HL-60 (cell line): ENCODE measurements at regions not wholly inside any gene's neighbourhood (a gene's known extent, or its start where the extent isn't known, plus 50 kb on each side); places are given as distances from the start of the nearest gene placed in this dataset.
"Not testable (repeated sequence)": the region's sequence is repeated elsewhere in the genome, so short reads cannot be mapped to it uniquely, and the experiment has no call there.

Source experiments
- DNase-seq, 2 experiments: peaks; one replicate each; pipeline ENCODE4 v3.0.0-alpha.2; 2010 to 2020; ENCODE audit warnings: low read depth in 1 of 2, low spot score in 1 of 2
- H3K27ac ChIP-seq: fragments of 250-450 bp; sonication (Bioruptor Pico); replicated peaks from 2 replicates; pipeline ENCODE4 v1.5.1; 2020; ENCODE audit warnings: mild to moderate bottlenecking, moderate library complexity
- H3K27me3 ChIP-seq: fragments of 250-450 bp; sonication (Bioruptor Pico); 2 replicates; pipeline ENCODE4 v1.5.1; 2021; ENCODE audit warnings: mild to moderate bottlenecking, moderate library complexity; ENCODE audit not compliant: insufficient read depth, poor library complexity, severe bottlenecking
- H3K4me3 ChIP-seq: replicated peaks from 2 replicates; pipeline ENCODE4 v1.5.1; 2011; ENCODE audit warnings: mild to moderate bottlenecking, control low read depth, low read length; ENCODE audit not compliant: insufficient read depth
- GABPA ChIP-seq: IDR thresholded peaks from 2 replicates; pipeline ENCODE4 v1.6.1; 2012; ENCODE audit warnings: low read depth
- POLR2AphosphoS5 ChIP-seq: IDR thresholded peaks from 2 replicates; pipeline ENCODE4 v1.6.1; 2012; ENCODE audit warnings: low read depth
- SPI1 ChIP-seq: IDR thresholded peaks from 2 replicates; pipeline ENCODE4 v1.6.1; 2012; ENCODE audit warnings: low read depth, mild to moderate bottlenecking, borderline replicate concordance
- TF ChIP-seq, protein P1 (sequence below): IDR thresholded peaks from one replicate; pipeline ENCODE4 v1.5.1; 2011; ENCODE audit warnings: low read length, control low read depth, inconsistent platforms; ENCODE audit not compliant: insufficient read depth
- TF ChIP-seq, protein P2 (sequence below): IDR thresholded peaks from 2 replicates; pipeline ENCODE4 v1.6.1; 2012; ENCODE audit warnings: low read depth; ENCODE audit not compliant: insufficient replicate concordance

DNA sequence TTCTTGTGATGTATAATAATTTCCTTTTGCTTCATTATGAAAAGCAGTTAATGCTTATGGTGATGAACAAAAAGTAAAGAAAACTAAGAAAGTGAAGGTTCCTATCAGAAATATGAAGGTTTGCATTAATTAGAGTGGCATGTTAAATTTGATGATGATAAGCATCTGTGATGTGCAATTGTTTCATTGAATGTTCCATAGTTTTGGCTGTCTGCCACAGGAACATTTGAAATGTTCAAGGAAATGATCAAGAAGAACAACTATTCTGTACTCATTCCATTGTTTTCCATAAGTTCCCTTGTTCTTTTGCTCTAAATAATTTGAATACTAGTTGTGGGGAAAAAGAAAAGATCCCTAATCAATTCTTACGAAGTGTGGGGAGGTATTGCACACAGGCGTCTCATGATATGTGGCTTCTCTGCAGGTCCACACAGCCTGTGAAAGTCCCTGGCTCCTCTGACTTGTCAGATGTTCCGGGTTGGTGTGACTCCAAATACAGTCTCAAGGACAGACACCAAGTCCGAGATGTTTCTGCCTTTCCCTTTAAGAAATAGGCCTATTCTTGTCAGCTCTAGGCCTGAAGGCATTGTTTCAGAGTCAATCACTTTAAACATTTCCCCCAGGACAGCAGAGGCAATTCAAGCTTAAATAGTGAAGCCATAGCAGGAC lies 152.6 kb upstream of the MAST4 start:
- Histone ChIP-seq H3K27ac (no peak overlapping the region), H3K4me3 (no peak overlapping the region), H3K27me3 (no peaks in the 10 kb centered on the region)
- TF ChIP-seq, protein P1, sequence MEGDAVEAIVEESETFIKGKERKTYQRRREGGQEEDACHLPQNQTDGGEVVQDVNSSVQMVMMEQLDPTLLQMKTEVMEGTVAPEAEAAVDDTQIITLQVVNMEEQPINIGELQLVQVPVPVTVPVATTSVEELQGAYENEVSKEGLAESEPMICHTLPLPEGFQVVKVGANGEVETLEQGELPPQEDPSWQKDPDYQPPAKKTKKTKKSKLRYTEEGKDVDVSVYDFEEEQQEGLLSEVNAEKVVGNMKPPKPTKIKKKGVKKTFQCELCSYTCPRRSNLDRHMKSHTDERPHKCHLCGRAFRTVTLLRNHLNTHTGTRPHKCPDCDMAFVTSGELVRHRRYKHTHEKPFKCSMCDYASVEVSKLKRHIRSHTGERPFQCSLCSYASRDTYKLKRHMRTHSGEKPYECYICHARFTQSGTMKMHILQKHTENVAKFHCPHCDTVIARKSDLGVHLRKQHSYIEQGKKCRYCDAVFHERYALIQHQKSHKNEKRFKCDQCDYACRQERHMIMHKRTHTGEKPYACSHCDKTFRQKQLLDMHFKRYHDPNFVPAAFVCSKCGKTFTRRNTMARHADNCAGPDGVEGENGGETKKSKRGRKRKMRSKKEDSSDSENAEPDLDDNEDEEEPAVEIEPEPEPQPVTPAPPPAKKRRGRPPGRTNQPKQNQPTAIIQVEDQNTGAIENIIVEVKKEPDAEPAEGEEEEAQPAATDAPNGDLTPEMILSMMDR = no peak
- TF ChIP-seq GABPA (no peak), POLR2AphosphoS5 (no peak), SPI1 (no peak)
- TF ChIP-seq, protein P2, sequence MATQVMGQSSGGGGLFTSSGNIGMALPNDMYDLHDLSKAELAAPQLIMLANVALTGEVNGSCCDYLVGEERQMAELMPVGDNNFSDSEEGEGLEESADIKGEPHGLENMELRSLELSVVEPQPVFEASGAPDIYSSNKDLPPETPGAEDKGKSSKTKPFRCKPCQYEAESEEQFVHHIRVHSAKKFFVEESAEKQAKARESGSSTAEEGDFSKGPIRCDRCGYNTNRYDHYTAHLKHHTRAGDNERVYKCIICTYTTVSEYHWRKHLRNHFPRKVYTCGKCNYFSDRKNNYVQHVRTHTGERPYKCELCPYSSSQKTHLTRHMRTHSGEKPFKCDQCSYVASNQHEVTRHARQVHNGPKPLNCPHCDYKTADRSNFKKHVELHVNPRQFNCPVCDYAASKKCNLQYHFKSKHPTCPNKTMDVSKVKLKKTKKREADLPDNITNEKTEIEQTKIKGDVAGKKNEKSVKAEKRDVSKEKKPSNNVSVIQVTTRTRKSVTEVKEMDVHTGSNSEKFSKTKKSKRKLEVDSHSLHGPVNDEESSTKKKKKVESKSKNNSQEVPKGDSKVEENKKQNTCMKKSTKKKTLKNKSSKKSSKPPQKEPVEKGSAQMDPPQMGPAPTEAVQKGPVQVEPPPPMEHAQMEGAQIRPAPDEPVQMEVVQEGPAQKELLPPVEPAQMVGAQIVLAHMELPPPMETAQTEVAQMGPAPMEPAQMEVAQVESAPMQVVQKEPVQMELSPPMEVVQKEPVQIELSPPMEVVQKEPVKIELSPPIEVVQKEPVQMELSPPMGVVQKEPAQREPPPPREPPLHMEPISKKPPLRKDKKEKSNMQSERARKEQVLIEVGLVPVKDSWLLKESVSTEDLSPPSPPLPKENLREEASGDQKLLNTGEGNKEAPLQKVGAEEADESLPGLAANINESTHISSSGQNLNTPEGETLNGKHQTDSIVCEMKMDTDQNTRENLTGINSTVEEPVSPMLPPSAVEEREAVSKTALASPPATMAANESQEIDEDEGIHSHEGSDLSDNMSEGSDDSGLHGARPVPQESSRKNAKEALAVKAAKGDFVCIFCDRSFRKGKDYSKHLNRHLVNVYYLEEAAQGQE = no peak
- no peak for DNase-seq

DNA sequence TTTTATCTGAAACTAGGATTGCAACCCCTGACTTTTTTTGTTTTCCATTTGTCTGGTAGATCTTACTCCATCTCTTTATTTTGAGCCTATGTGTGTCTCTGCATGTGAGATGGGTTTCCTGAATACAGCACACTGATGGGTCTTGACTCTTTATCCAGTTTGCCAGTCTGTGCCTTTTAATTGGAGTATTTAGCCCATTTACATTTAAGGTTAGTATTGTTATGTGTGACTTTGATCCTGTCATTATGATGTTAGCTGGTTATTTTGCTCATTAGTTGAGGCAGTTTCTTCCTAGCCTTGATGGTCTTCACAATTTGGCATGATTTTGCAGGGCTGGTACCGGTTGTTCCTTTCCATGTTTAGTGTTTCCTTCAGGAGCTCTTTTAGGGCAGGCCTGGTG lies 148.1 kb upstream of the MAST4 start:
- not testable (repeated sequence) for H3K27me3 ChIP-seq, H3K27ac ChIP-seq, H3K4me3 ChIP-seq, DNase-seq

DNA sequence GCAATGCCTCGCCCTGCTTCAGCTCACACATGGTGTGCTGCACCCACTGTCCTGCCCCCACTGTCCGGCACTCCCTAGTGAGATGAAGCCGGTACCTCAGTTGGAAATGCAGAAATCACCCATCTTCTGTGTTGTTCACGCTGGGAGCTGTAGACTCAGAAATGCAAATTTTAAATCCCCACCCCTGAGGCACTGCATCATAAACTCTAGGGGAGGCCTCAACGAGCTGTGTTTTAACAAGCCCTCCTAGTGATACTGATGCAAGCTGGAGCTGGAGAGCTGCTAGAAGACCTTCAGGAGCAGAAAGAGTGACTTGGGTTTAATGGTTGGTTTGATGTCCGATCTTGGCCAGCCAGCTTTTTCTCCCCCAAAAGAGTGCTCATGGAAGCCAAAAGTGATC lies 146.0 kb upstream of the MAST4 start:
- TF ChIP-seq POLR2AphosphoS5 (no peak), GABPA (no peak), SPI1 (no peak)
- TF ChIP-seq, protein P2 = no peak
- TF ChIP-seq, protein P1 = no peak
- H3K27me3 ChIP-seq = no peaks in the 10 kb centered on the region
- DNase-seq = no peak
- no peak overlapping the region for H3K27ac ChIP-seq
- H3K4me3 ChIP-seq = no peak overlapping the region

DNA sequence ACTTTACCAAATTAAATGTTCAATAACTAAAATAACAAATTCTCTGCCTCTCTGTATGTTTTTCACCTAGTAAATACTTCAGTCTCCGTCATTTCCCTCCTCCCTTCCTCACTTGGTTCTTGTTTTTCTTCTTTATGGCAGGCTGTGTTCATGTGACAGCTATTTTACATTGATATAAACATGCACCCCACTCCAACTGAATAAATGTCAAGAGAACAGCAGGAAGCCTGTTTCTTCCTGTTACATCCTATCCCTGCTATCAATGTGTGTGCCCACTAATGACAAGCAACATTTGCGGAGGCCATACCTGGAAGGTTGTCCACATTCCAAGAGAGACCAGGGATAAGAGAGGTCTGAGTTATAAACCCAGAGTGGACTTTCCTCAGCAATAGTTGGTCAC lies 145.2 kb upstream of the MAST4 start:
- H3K27me3 ChIP-seq = no peaks in the 10 kb centered on the region
- H3K27ac ChIP-seq = no peak overlapping the region
- TF ChIP-seq POLR2AphosphoS5 = no peak
- no peak for TF ChIP-seq SPI1
- TF ChIP-seq, protein P1 = no peak
- H3K4me3 ChIP-seq = no peak overlapping the region
- DNase-seq = no peak
